GM12878 (cell line): ENCODE measurements at regions not wholly inside any gene's neighbourhood (a gene's known extent, or its start where the extent isn't known, plus 50 kb on each side); places are given as distances from the start of the nearest gene placed in this dataset.

Source experiments
- CHD2 ChIP-seq: IDR thresholded peaks from 2 replicates; pipeline ENCODE4 v1.6.1; 2011; ENCODE audit warnings: low read depth, low read length, improper control_type of control experiment, borderline replicate concordance
- E2F8 ChIP-seq: fragments of 450-650 bp; IDR thresholded peaks from 2 replicates; pipeline ENCODE4 v1.6.1; 2018; ENCODE audit warnings: mild to moderate bottlenecking, low read depth, moderate library complexity; ENCODE audit not compliant: partially characterized antibody
- ETV6 ChIP-seq, 2 experiments: fragments of 450-650 bp in 1 of 2; IDR thresholded peaks in 1 of 2; conservative IDR thresholded peaks in 1 of 2; 2 replicates each; pipeline ENCODE4 v1.6.1; 2014; ENCODE audit warnings: antibody characterized with exemption in 1 of 2, borderline replicate concordance in 1 of 2, low read depth in 1 of 2, mild to moderate bottlenecking in 1 of 2, moderate library complexity in 1 of 2
- GATAD2B ChIP-seq: fragments of 450-650 bp; conservative IDR thresholded peaks from 2 replicates; pipeline ENCODE4 v1.6.1; 2017; ENCODE audit warnings: low read depth, mild to moderate bottlenecking, moderate library complexity
- JUND ChIP-seq: IDR thresholded peaks from 2 replicates; pipeline ENCODE4 v1.6.1; 2012; ENCODE audit warnings: low read depth, mild to moderate bottlenecking, low read length, improper control_type of control experiment, moderate library complexity
- NBN ChIP-seq: fragments of 450-650 bp; IDR thresholded peaks from 2 replicates; pipeline ENCODE4 v1.6.1; 2016
- NFXL1 ChIP-seq: fragments of 450-650 bp; IDR thresholded peaks from 2 replicates; pipeline ENCODE4 v1.6.1; 2017; ENCODE audit warnings: antibody characterized with exemption, mild to moderate bottlenecking, borderline replicate concordance
- NKRF ChIP-seq: fragments of 450-650 bp; conservative IDR thresholded peaks from 2 replicates; pipeline ENCODE4 v1.6.1; 2017; ENCODE audit warnings: mild to moderate bottlenecking, moderate library complexity
- NRF1 ChIP-seq: conservative IDR thresholded peaks from 2 replicates; pipeline ENCODE4 v1.6.1; 2011; ENCODE audit warnings: mild to moderate bottlenecking, low read depth, low read length, improper control_type of control experiment
- PAX5 ChIP-seq: IDR thresholded peaks from 2 replicates; pipeline ENCODE4 v1.6.1; 2011; ENCODE audit warnings: low read depth, low read length, borderline replicate concordance
- RELA ChIP-seq: fragments of 450-650 bp; IDR thresholded peaks from 2 replicates; pipeline ENCODE4 v1.8.0; 2014; ENCODE audit warnings: borderline replicate concordance; ENCODE audit not compliant: partially characterized antibody
- SPI1 ChIP-seq: IDR thresholded peaks from 2 replicates; pipeline ENCODE4 v1.6.1; 2011; ENCODE audit warnings: low read depth, mild to moderate bottlenecking, low read length, moderate library complexity, borderline replicate concordance; ENCODE audit not compliant: insufficient read depth
- SREBF1 ChIP-seq: IDR thresholded peaks from 2 replicates; pipeline ENCODE4 v1.6.1; 2012; ENCODE audit warnings: mild to moderate bottlenecking, low read length
- TCF3 ChIP-seq: IDR thresholded peaks from 2 replicates; pipeline ENCODE4 v1.6.1; 2012; ENCODE audit warnings: low read depth, mild to moderate bottlenecking, low read length, borderline replicate concordance; ENCODE audit not compliant: insufficient read depth
- TCF7 ChIP-seq: IDR thresholded peaks from 2 replicates; pipeline ENCODE4 v1.6.1; 2014; ENCODE audit warnings: antibody characterized with exemption, borderline replicate concordance
- USF1 ChIP-seq: IDR thresholded peaks from 2 replicates; pipeline ENCODE4 v1.6.1; 2011; ENCODE audit warnings: borderline replicate concordance, low read depth, mild to moderate bottlenecking, moderate library complexity, mixed read lengths, low read length; ENCODE audit not compliant: insufficient read depth; ENCODE audit errors: extremely low read length
- YBX1 ChIP-seq: fragments of 450-650 bp; IDR thresholded peaks from 2 replicates; pipeline ENCODE4 v1.6.1; 2016; ENCODE audit warnings: antibody characterized with exemption
- ZBED1 ChIP-seq: IDR thresholded peaks from 2 replicates; pipeline ENCODE4 v1.6.1; 2016; ENCODE audit warnings: borderline replicate concordance
- ZNF207 ChIP-seq: fragments of 450-650 bp; IDR thresholded peaks from 2 replicates; pipeline ENCODE4 v1.6.1; 2014; ENCODE audit warnings: antibody characterized with exemption, mild to moderate bottlenecking, borderline replicate concordance
- ZNF24 ChIP-seq: fragments of 450-650 bp; IDR thresholded peaks from 2 replicates; pipeline ENCODE4 v1.6.1; 2017; ENCODE audit warnings: antibody characterized with exemption, mild to moderate bottlenecking
- TF ChIP-seq, protein P1 (sequence below): IDR thresholded peaks from 2 replicates; pipeline ENCODE4 v1.6.1; 2011; ENCODE audit warnings: low read depth, low read length, improper control_type of control experiment, borderline replicate concordance

DNA sequence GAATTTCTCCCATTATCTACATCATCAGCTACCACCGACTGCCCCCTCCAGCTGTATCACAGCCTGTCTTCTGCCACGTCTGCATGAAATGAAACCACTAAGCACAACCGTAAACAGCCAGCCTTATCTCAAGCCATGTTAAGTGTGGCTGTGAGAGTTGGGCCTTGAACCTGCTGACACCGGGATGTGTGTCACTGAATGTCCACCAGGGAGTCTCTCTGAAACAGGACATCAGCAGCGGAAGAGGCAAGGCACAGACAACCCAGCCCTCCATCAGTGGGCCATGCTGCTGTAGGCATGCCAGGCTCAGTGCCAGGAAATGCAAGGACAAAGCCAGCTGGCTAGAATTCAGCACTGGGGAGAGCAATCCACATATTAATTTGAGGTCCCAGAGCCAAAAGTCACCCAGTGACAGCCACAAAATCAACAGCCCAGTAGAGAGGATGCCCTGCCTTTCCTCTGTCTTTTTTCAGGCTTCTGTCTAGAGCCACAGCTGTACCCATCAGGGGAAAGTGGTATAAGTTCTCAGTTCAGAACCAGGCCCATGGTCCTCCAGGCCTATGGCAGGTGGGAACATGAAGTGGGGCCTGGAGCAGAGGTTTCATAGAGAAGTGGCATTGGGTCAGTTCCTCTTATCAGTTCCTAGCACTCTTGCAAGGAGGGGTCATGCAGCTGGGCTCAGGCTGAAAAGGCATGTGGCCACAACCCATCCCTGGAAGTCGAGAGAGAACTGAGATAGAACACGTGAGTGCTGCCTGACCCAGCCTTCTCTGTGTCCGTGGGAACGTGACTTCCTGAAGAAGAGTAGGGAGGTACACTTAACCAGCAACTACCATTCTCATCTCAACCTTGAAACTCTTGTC, 199.4 kb downstream of the ESM1 start (continued):
- no peak for TF ChIP-seq E2F8
- TF ChIP-seq GATAD2B, result no peak
- no peak for TF ChIP-seq NKRF
- no peak for TF ChIP-seq SREBF1
- TF ChIP-seq NBN, result no peak
- no peak for TF ChIP-seq JUND
- TF ChIP-seq SPI1, result peak; percentile 93
- TF ChIP-seq, protein P1, sequence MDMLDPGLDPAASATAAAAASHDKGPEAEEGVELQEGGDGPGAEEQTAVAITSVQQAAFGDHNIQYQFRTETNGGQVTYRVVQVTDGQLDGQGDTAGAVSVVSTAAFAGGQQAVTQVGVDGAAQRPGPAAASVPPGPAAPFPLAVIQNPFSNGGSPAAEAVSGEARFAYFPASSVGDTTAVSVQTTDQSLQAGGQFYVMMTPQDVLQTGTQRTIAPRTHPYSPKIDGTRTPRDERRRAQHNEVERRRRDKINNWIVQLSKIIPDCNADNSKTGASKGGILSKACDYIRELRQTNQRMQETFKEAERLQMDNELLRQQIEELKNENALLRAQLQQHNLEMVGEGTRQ, result no peak
- no peak for TF ChIP-seq ZNF24
- no peak for TF ChIP-seq CHD2
- TF ChIP-seq ZNF207, result no peak
- no peak for TF ChIP-seq NRF1
- TF ChIP-seq PAX5, result peak; percentile 50; the same call in 1 of the 2 replicates
- no peak for TF ChIP-seq NFXL1
- TF ChIP-seq RELA, result no peak
- peak; percentile 32 for TF ChIP-seq USF1
- TF ChIP-seq ETV6 (conservative IDR thresholded peaks at IDR 0.05 in 1 of 2, IDR thresholded peaks at IDR 0.05 in 1 of 2; ENCODE audit: borderline replicate concordance in 1 of 2, low read depth in 1 of 2), result no peak
- peak; percentile 77 for TF ChIP-seq TCF3
- TF ChIP-seq TCF7, result no peak
- TF ChIP-seq YBX1, result no peak
- TF ChIP-seq ZBED1, result no peak
